ENCODE measurements at regions not wholly inside any gene's neighbourhood (a gene's known extent, or its start where the extent isn't known, plus 50 kb on each side); places are given as distances from the start of the nearest gene placed in this dataset.

DNA sequence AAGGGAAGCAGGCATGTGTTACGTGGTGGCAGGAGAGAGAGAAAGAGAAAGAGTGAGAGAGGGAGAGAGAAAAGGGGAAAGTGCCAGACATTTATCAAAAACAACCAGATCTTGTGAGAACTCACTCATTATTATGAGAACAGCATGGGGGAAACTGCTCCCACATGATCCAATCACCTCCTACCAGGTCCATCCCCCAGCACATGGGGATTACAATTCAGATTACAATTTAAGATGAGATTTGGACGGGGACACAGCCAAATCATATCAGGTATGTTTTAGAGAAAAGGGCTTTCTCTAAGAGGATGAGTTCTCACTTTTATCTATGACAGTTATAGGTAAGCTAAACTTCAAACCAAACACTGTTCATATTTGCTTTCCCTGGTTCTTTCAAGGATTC is 597.3 kb upstream of the PIK3C3 start:
- no peaks in the 10 kb centered on the region for H3K36me3 ChIP-seq (ENCODE audit: low read depth, low read length)
- H4K20me1 ChIP-seq (ENCODE audit: low read length), result no peaks in the 10 kb centered on the region
- H3K27me3 ChIP-seq (ENCODE audit: low read length), result no peaks in the 10 kb centered on the region
- no peak overlapping the region for H3K4me3 ChIP-seq (ENCODE audit: low read length)
- no peak overlapping the region for H3K4me2 ChIP-seq (ENCODE audit: low read length)
- no peak overlapping the region for H2AFZ ChIP-seq (ENCODE audit: low read length)
- no peaks in the 10 kb centered on the region for H3K9me2 ChIP-seq (replicated peaks; ENCODE audit: low read length)
- POLR2A ChIA-PET (ENCODE audit: unreplicated experiment), result no interaction called here
- CTCF ChIA-PET, result no interaction called here
- no peak overlapping the region for H3K27ac ChIP-seq (ENCODE audit: low read length)
- no peaks in the 10 kb centered on the region for H3K9me3 ChIP-seq (ENCODE audit: low read length)
- no peak overlapping the region for H3K9ac ChIP-seq (ENCODE audit: low read length)
- H3K79me2 ChIP-seq (ENCODE audit: low read length), result no peaks in the 10 kb centered on the region
- intact Hi-C loops (cut with micrococcal nuclease), result no loop called here
- no TSS peak for BruUV-seq (replicated peaks)
- TF ChIP-seq EZH2 (IDR thresholded peaks at IDR 0.05; ENCODE audit: low read length, unreplicated experiment) (no peak), EZH2phosphoT487 (IDR thresholded peaks at IDR 0.05; ENCODE audit: borderline replicate concordance, low read length) (no peak)
- DNase-seq (no peak), ATAC-seq (no peak)
- H3F3A ChIP-seq (ENCODE audit: low read length, unreplicated experiment), result no peaks in the 10 kb centered on the region
- H3K4me1 ChIP-seq (ENCODE audit: insufficient read depth, low read length), result no peaks in the 10 kb centered on the region

- no peaks in the 10 kb centered on the region for H3F3A ChIP-seq (ENCODE audit: low read length, unreplicated experiment)
- no peak for ATAC-seq
- H3K9me3 ChIP-seq (ENCODE audit: low read length), result no peaks in the 10 kb centered on the region
- no peak for DNase-seq
- H3K4me1 ChIP-seq (ENCODE audit: insufficient read depth, low read length), result no peaks in the 10 kb centered on the region
- H4K20me1 ChIP-seq (ENCODE audit: low read length), result no peaks in the 10 kb centered on the region
- TF ChIP-seq EZH2 (IDR thresholded peaks at IDR 0.05; ENCODE audit: low read length, unreplicated experiment) (no peak), EZH2phosphoT487 (IDR thresholded peaks at IDR 0.05; ENCODE audit: borderline replicate concordance, low read length) (no peak), CTCF (conservative IDR thresholded peaks at IDR 0.05; ENCODE audit: low read depth, low read length) (no peak)
- no peak overlapping the region for H2AFZ ChIP-seq (ENCODE audit: low read length)
- intact Hi-C loops (cut with micrococcal nuclease), result no loop called here
- H3K9ac ChIP-seq (ENCODE audit: low read length), result no peak overlapping the region
- ChIA-PET POLR2A (ENCODE audit: unreplicated experiment) (no interaction called here), CTCF (no interaction called here)
- no peaks in the 10 kb centered on the region for H3K79me2 ChIP-seq (ENCODE audit: low read length)
- H3K36me3 ChIP-seq (ENCODE audit: low read depth, low read length), result no peaks in the 10 kb centered on the region
- no peaks in the 10 kb centered on the region for H3K27me3 ChIP-seq (ENCODE audit: low read length)
- no peak overlapping the region for H3K4me2 ChIP-seq (ENCODE audit: low read length)
- no peak overlapping the region for H3K27ac ChIP-seq (ENCODE audit: low read length)
- BruUV-seq (replicated peaks), result no TSS peak
- no peak overlapping the region for H3K4me3 ChIP-seq (ENCODE audit: low read length)
- no peaks in the 10 kb centered on the region for H3K9me2 ChIP-seq (replicated peaks; ENCODE audit: low read length)
Measured at GRCh38 chr18:41353777-41354528, 601.1 kb upstream of the PIK3C3 start.

GRCh38 chr18:41351430-41351829 is 603.6 kb upstream of the PIK3C3 start:
- intact Hi-C loops (cut with micrococcal nuclease), result no loop called here

More at GRCh38 chr18:41351430-41351829, 603.6 kb upstream of the PIK3C3 start:
- Histone ChIP-seq H2AFZ (ENCODE audit: low read length) (no peak overlapping the region), H3K27ac (ENCODE audit: low read length) (no peak overlapping the region), H3K4me3 (ENCODE audit: low read length) (no peak overlapping the region), H3K9ac (ENCODE audit: low read length) (no peak overlapping the region), H3K27me3 (ENCODE audit: low read length) (no peaks in the 10 kb centered on the region), H3K79me2 (ENCODE audit: low read length) (no peaks in the 10 kb centered on the region), H3K9me2 (replicated peaks; ENCODE audit: low read length) (no peaks in the 10 kb centered on the region), H3K4me1 (ENCODE audit: insufficient read depth, low read length) (no peaks in the 10 kb centered on the region), H3F3A (ENCODE audit: low read length, unreplicated experiment) (no peaks in the 10 kb centered on the region), H3K9me3 (ENCODE audit: low read length) (no peaks in the 10 kb centered on the region), H4K20me1 (ENCODE audit: low read length) (no peaks in the 10 kb centered on the region), H3K36me3 (ENCODE audit: low read depth, low read length) (no peaks in the 10 kb centered on the region), H3K4me2 (ENCODE audit: low read length) (no peak overlapping the region)
- no peak for DNase-seq
- POLR2A ChIA-PET (ENCODE audit: unreplicated experiment), result no interaction called here
- TF ChIP-seq EZH2 (IDR thresholded peaks at IDR 0.05; ENCODE audit: low read length, unreplicated experiment), result no peak
- TF ChIP-seq EZH2phosphoT487 (IDR thresholded peaks at IDR 0.05; ENCODE audit: borderline replicate concordance, low read length), result no peak
- no peak for TF ChIP-seq CTCF (conservative IDR thresholded peaks at IDR 0.05; ENCODE audit: low read depth, low read length)
- CTCF ChIA-PET, result no interaction called here
- BruUV-seq (replicated peaks), result no TSS peak
- ATAC-seq, result no peak
